Retinal pigment epithelial cell (primary cell): ENCODE measurements at regions not wholly inside any gene's neighbourhood (a gene's known extent, or its start where the extent isn't known, plus 50 kb on each side); places are given as distances from the start of the nearest gene placed in this dataset.

ENCODE experiments used
- DNase-seq: peaks from one replicate; pipeline ENCODE4 v3.0.0-alpha.2; 2010; ENCODE audit warnings: low read depth
- H3K4me3 ChIP-seq: 2 replicates; pipeline ENCODE4 v1.5.1; 2011; ENCODE audit warnings: mild to moderate bottlenecking, low read length, control low read depth, moderate library complexity
- TF ChIP-seq, protein P1 (sequence below): conservative IDR thresholded peaks from 2 replicates; pipeline ENCODE4 v1.5.1; 2011; ENCODE audit warnings: low read depth, low read length, control low read depth, inconsistent platforms

DNA sequence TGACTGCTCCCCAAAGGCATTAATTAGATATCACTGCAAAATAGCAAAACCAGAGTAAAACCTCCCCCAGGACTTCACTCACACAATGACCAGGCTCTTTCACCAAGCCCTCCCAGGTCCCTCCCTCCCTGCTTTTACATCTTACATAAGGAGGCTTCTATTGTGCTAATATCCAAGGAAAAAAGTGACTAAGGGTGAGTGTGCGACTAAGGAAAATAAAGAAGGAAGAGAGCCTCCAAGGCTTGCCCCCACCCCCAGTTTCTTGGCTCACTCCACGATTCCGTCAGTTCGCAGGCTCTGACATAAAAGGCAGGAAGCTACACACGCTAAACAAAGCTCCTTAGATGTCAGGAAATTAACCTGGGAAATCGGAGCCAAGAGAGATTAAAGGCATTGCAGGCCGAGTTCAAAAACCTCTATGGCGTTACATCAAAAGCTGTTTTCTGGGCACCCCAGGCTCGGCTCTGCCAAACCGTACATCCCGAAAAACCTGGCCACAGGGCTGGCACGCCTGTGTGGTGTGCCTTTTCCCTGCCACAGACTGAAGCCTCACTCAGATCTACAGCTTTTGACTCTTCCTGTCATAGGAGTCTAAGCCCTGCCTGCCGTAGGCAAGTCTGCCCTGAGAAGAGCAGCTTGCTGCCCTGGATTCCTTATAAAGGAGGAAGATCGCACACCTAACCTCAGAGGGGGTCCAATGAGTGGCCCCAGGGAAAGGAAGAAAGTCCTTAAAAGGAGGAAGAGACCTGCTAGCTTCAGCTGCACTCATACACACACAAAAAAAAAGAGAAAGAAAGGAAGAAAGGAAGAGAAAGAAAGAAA lies 67.0 kb upstream of the SERP2 start:
- TF ChIP-seq, protein P1, sequence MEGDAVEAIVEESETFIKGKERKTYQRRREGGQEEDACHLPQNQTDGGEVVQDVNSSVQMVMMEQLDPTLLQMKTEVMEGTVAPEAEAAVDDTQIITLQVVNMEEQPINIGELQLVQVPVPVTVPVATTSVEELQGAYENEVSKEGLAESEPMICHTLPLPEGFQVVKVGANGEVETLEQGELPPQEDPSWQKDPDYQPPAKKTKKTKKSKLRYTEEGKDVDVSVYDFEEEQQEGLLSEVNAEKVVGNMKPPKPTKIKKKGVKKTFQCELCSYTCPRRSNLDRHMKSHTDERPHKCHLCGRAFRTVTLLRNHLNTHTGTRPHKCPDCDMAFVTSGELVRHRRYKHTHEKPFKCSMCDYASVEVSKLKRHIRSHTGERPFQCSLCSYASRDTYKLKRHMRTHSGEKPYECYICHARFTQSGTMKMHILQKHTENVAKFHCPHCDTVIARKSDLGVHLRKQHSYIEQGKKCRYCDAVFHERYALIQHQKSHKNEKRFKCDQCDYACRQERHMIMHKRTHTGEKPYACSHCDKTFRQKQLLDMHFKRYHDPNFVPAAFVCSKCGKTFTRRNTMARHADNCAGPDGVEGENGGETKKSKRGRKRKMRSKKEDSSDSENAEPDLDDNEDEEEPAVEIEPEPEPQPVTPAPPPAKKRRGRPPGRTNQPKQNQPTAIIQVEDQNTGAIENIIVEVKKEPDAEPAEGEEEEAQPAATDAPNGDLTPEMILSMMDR = no peak
- peak; percentile 92 for DNase-seq
- H3K4me3 ChIP-seq = peak overlapping the region; percentile 14

DNA sequence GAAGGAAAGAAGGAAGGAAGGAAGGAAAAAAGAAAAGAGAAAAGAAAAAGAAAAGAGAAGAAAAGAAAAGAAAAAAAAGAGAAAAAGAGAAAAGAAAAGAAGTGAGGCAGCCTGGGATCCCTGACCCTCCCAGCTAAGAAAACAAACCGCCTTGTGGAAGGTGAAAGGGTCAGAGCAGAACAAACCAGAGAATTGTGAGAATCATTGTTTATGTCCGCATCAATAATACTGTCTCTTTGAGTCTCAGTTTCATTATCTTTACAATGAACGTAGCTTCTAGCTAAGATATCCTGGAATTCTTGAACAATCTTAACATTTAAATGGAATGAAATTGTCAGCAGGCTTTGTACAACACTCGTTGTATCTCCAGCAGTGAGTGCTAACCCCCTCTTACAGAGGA lies 66.4 kb upstream of the SERP2 start:
- DNase-seq = no peak
- H3K4me3 ChIP-seq = no peak overlapping the region
- TF ChIP-seq, protein P1 = no peak

DNA sequence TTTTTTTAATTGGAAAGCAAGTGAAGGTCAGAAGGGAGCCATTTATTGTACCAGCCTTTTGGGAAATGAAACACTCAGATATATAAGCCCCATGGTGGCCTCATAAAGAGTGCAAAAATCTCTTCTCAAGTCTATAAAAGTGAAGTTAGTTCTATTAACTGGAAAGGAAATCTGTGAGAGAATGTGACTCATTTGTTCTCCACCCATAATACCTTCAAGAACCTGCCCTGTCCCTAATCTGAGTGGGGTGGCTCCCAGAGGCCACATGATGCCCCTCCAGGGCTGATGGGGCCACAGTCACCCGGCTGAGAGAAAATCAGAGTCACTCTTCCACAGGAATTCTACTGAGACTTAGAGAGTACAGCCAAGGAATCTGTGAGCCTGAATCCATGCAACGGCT lies 65.8 kb upstream of the SERP2 start:
- no peak for DNase-seq
- TF ChIP-seq, protein P1 = no peak
- no peak overlapping the region for H3K4me3 ChIP-seq

DNA sequence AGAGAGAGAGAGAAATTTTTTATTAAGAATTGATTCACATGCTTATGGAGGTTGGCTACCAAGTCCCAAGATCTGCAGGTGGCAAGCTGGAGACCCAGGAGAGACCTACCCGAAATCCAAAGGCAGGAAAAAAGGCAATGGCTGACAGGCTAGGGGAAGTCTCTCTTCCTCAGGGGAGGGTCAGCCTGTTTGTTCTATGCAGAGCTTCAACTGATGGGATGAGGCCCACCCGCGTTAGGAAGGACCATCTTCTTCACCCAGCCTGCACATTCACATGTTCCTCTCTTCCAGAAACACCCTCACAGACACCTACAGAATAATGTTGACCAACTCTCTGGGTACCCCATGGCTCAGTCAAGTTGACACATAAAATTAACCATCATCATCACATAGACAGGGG lies 65.3 kb upstream of the SERP2 start:
- no peak for DNase-seq
- no peak overlapping the region for H3K4me3 ChIP-seq
- TF ChIP-seq, protein P1 = no peak

DNA sequence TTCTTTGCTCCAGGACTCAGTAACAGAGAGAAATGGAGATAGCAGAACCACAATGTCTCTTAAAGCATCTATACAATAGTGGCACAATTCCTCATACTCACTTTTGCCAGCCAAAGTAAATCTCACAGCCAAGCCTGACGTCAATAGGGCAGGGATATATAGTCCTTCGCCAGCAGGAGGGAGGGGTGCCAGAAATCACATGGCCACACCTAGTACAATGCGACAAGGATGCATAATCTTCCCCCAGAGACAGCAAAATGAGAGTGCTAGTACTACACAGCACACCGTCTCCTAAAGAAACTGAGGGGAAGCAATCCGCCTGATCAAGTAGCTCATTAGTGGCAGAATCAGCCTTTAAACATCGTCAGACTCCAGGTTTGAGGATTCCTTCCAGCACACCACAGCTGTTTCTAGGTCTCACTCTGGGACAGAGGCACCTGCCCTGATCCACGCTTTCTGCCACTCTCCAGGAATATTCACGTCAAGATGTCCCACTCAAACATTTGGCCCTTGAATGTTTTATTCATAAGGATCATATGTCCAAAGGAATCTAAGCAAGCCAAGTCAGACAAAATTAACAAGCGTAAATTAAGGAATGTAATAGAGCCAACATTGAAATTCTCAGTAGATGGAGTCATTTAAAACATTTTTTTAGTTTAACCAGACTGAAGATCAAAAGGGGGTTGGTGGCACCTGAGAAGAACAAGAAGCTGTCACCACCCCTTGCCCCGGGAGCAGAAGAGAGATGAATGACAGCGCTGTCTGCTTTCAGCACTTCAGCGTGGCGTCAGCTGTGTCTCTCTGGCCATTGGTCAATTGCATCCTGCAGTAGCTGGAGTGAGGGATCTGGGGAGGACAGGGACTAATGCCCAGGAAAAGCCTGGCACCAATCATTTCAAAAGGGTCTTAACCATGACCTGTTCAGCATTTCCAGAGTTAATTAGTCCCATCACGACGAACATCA lies 63.5 kb upstream of the SERP2 start:
- TF ChIP-seq, protein P1 = no peak

DNA sequence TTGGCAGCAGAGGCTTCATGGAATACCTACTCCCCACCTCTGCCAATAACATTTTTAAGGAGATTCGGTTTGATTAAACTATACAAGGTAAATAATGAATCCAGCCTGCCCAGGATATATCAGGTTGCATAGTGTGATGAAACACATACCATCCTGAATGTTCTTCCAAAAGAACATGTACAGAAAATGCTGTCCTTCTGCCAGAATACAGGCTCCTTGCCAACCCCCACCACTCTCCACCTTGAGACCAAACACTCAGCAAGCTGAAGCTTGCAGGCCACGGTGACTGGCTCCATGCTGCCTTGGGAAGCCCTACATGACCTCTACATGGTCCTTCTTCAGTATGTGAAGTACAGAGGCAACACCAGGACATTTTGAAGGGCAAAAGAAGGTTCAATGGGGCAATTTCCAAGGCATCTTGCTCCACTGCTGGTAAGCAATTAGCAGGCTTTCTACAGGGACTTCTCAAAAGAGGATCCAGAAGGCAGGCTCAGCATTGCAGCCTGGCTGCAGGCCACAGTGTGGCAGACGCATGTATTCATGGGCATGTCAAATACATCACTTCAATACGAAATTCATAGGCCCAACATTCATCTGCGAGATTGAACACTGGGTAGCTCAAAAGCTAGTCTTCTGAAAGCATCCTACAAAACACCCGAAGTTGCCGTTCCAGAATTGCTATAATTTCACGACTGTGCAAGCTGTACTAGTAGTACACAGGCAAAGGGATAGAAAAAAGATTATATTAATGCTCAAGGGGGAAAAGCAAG lies 62.4 kb upstream of the SERP2 start:
- TF ChIP-seq, protein P1 = no peak
- no peak overlapping the region for H3K4me3 ChIP-seq
- DNase-seq = no peak

More for the DNA sequence above, 63.5 kb upstream of the SERP2 start:
- DNase-seq = no peak
- no peak overlapping the region for H3K4me3 ChIP-seq
